DOHH2 (cell line): ENCODE measurements at regions not wholly inside any gene's neighbourhood (a gene's known extent, or its start where the extent isn't known, plus 50 kb on each side); places are given as distances from the start of the nearest gene placed in this dataset.

ENCODE experiments used
- EZH2phosphoT487 ChIP-seq: fragments of 200-600 bp; sonication (generic); IDR thresholded peaks from 2 replicates; pipeline ENCODE4 v1.6.1; 2017; ENCODE audit warnings: borderline replicate concordance, mild to moderate bottlenecking, antibody characterized with exemption, low read length, moderate library complexity, mixed read lengths
- TF ChIP-seq, protein P1 (sequence below): fragments of 200-600 bp; sonication (generic); IDR thresholded peaks from one replicate; pipeline ENCODE4 v1.5.1; 2014; ENCODE audit warnings: antibody characterized with exemption, mild to moderate bottlenecking, low read depth, low read length; ENCODE audit not compliant: poor library complexity, severe bottlenecking

GRCh38 chrY:7468951-7469745 is 557.6 kb upstream of the AMELY start:
- TF ChIP-seq, protein P1, sequence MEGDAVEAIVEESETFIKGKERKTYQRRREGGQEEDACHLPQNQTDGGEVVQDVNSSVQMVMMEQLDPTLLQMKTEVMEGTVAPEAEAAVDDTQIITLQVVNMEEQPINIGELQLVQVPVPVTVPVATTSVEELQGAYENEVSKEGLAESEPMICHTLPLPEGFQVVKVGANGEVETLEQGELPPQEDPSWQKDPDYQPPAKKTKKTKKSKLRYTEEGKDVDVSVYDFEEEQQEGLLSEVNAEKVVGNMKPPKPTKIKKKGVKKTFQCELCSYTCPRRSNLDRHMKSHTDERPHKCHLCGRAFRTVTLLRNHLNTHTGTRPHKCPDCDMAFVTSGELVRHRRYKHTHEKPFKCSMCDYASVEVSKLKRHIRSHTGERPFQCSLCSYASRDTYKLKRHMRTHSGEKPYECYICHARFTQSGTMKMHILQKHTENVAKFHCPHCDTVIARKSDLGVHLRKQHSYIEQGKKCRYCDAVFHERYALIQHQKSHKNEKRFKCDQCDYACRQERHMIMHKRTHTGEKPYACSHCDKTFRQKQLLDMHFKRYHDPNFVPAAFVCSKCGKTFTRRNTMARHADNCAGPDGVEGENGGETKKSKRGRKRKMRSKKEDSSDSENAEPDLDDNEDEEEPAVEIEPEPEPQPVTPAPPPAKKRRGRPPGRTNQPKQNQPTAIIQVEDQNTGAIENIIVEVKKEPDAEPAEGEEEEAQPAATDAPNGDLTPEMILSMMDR: no peak
- TF ChIP-seq EZH2phosphoT487: no peak
